Type B pancreatic cell (in vitro differentiated cells): ENCODE measurements at regions not wholly inside any gene's neighbourhood (a gene's known extent, or its start where the extent isn't known, plus 50 kb on each side); places are given as distances from the start of the nearest gene placed in this dataset.

ENCODE experiments used
- DNase-seq: peaks from one replicate; pipeline ENCODE4 v3.0.0; 2021; ENCODE audit warnings: mixed read lengths; ENCODE audit not compliant: unreplicated experiment; ENCODE audit errors: extremely low spot score
- H3K27ac Mint-ChIP-seq: 2 replicates; pipeline ENCODE4 v1.8.0; 2021; ENCODE audit warnings: mild to moderate bottlenecking, mixed read lengths
- H3K27me3 Mint-ChIP-seq: 2 replicates; pipeline ENCODE4 v1.8.0; 2021; ENCODE audit warnings: mixed read lengths
- H3K36me3 Mint-ChIP-seq: 2 replicates; pipeline ENCODE4 v1.8.0; 2021; ENCODE audit warnings: mixed read lengths
- H3K4me1 Mint-ChIP-seq: one replicate; pipeline ENCODE4 v1.8.0; 2021; ENCODE audit warnings: mixed read lengths; ENCODE audit not compliant: unreplicated experiment
- H3K4me3 Mint-ChIP-seq: 2 replicates; pipeline ENCODE4 v1.8.0; 2021; ENCODE audit warnings: mild to moderate bottlenecking, mixed read lengths
- H3K9me3 Mint-ChIP-seq: 2 replicates; pipeline ENCODE4 v1.8.0; 2021; ENCODE audit warnings: mixed read lengths
- CTCF ChIP-seq: fragments of 200-600 bp; sonication (generic); conservative IDR thresholded peaks from 2 replicates; pipeline ENCODE4 v1.5.0; 2021; ENCODE audit warnings: antibody characterized with exemption, mild to moderate bottlenecking

GRCh38 chr5:8694545-8694944, 825.6 kb downstream of the MTRR start:
- Mint-ChIP-seq H3K36me3 (no peaks in the 10 kb centered on the region), H3K27me3 (peaks cover 5% of the 10 kb centered on the region), H3K27ac (no peak overlapping the region), H3K4me3 (no peak overlapping the region), H3K4me1 (no peaks in the 10 kb centered on the region), H3K9me3 (no peaks in the 10 kb centered on the region)
- TF ChIP-seq CTCF = no peak
- DNase-seq = no peak

DNA sequence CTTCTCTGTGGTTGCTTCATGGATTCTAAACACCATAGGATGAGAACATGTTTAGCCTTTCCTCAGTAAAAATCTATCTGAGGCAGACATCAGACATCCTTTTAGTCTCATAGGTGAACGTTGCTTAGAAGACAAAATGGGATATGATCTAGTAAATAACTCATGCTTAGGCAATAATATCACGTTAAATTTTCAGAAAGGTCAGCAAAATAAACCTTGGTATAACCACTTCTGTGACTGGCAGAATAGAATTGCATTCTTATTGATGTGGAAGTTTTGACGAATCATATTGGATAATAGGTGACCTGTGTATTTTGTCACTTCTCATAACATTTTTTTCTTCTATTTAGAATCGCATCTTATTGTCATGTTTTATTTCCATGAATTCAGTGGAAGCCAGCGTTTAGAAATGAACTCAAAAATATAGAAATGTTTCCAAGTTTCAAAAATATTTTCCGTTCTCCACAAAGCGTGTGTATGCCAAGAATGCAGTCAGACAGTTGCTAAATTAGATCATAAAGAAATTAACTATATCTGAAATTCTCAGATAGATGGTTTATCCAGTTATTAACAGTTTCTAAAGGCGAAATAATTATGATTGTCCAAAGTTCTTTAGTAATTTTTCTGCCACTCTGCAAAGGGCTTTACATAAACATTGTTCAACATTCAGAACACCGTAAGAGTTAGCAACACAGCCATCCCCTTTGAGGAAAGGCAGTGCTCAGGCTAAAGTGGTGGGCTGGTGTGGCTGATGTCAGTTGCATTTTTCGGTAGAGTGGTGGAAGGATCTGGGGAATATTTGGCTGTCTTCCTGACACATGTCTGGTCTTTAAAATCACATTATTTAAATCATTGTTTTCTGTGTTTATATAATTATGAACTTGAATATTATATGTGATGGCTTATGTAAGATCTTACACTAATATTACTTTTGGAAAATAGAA, 827.2 kb downstream of the MTRR start:
- Mint-ChIP-seq H3K27ac (no peak overlapping the region), H3K27me3 (peaks cover 5% of the 10 kb centered on the region)

DNA sequence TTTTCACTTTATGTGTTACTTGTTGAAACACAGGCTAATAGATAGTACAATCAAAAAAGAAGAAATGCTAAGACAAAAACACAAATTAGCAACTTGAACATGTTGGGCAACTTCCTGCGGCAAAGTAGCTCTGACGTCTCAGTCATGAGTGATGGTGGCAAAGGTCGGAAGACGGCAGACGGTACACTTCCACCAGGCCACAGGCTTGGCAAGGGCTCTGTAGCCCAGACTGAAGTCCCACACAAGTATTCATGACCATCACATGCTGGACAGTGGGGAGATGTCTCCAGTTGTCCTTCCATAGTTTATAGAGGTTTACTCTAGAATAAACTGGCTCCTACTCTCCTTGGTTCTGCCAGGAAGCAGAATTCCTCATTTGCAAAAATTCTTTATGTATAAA, 831.3 kb downstream of the MTRR start:
- Mint-ChIP-seq H3K27ac (no peak overlapping the region), H3K9me3 (no peaks in the 10 kb centered on the region), H3K27me3 (peaks cover 5% of the 10 kb centered on the region), H3K4me1 (no peaks in the 10 kb centered on the region), H3K4me3 (no peak overlapping the region), H3K36me3 (no peaks in the 10 kb centered on the region)
- TF ChIP-seq CTCF = no peak
- no peak for DNase-seq

More for the DNA sequence above, 827.2 kb downstream of the MTRR start:
- DNase-seq = no peak
- no peak for TF ChIP-seq CTCF
- no peaks in the 10 kb centered on the region for H3K4me1 Mint-ChIP-seq
- H3K4me3 Mint-ChIP-seq = no peak overlapping the region
- H3K36me3 Mint-ChIP-seq = no peaks in the 10 kb centered on the region
- no peaks in the 10 kb centered on the region for H3K9me3 Mint-ChIP-seq

GRCh38 chr5:8700671-8701070, 831.7 kb downstream of the MTRR start:
- no peak for TF ChIP-seq CTCF
- H3K4me3 Mint-ChIP-seq = no peak overlapping the region
- H3K4me1 Mint-ChIP-seq = no peaks in the 10 kb centered on the region
- peaks cover 2% of the 10 kb centered on the region for H3K27me3 Mint-ChIP-seq
- no peak overlapping the region for H3K27ac Mint-ChIP-seq
- DNase-seq = no peak
- H3K36me3 Mint-ChIP-seq = no peaks in the 10 kb centered on the region
- no peaks in the 10 kb centered on the region for H3K9me3 Mint-ChIP-seq

DNA sequence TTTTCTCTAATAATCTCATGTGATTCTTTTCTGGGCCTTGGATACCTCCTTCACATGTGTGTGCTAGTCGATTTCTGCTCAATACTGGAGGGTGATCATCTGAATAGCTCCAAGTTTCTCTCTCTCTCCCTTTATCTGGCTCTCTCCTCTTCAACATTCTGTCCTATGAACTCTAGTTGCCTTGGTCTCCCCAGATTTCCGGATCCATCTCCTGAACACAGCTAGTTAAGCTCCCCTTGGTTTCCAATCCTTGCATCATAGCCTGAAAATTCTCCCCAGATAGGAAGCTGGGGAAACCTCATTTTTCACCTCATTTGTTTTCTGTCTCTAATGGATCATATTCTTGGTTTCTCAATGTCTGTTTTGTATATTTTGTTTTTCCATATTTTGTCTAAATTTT, 832.3 kb downstream of the MTRR start:
- TF ChIP-seq CTCF = no peak
- no peak overlapping the region for H3K27ac Mint-ChIP-seq

More for the DNA sequence above, 832.3 kb downstream of the MTRR start:
- H3K27me3 Mint-ChIP-seq = no peaks in the 10 kb centered on the region
- no peaks in the 10 kb centered on the region for H3K36me3 Mint-ChIP-seq
- H3K4me1 Mint-ChIP-seq = no peaks in the 10 kb centered on the region
- H3K4me3 Mint-ChIP-seq = no peak overlapping the region
- no peaks in the 10 kb centered on the region for H3K9me3 Mint-ChIP-seq
- no peak for DNase-seq
